AML-193 (cell line): ENCODE measurements at regions not wholly inside any gene's neighbourhood (a gene's known extent, or its start where the extent isn't known, plus 50 kb on each side); places are given as distances from the start of the nearest gene placed in this dataset.
"Not testable (repeated sequence)": the region's sequence is repeated elsewhere in the genome, so short reads cannot be mapped to it uniquely, and the experiment has no call there.

Source experiments
- DNase-seq, 2 experiments: peaks; one replicate each; lab custom pipeline; 2025; lab: John Stamatoyannopoulos, UW

- no peak for DNase-seq
These were observed 857.1 kb upstream of the GBE1 start for GRCh38 chr3:82618594-82618993.

- no peak for DNase-seq
These were observed 848.8 kb upstream of the GBE1 start for GRCh38 chr3:82610236-82610635.

- no peak for DNase-seq
These were observed 845.9 kb upstream of the GBE1 start for GRCh38 chr3:82607391-82607790.

- DNase-seq: no peak
These were observed 835.4 kb upstream of the GBE1 start for GRCh38 chr3:82596805-82597204.

- no peak for DNase-seq
These were observed 834.1 kb upstream of the GBE1 start for GRCh38 chr3:82595530-82595929.

- DNase-seq: no peak
These were observed 825.7 kb upstream of the GBE1 start for GRCh38 chr3:82587174-82587573.

- no peak for DNase-seq
These were observed 825.0 kb upstream of the GBE1 start for GRCh38 chr3:82586414-82586813.

GRCh38 chr3:82586002-82586401 is 824.6 kb upstream of the GBE1 start:
- not testable (repeated sequence) for DNase-seq

GRCh38 chr3:82585591-82585990 is 824.1 kb upstream of the GBE1 start:
- not testable (repeated sequence) for DNase-seq

- not testable (repeated sequence) for DNase-seq
These were observed 823.4 kb upstream of the GBE1 start for GRCh38 chr3:82584861-82585260.

GRCh38 chr3:82584415-82584814 is 823.0 kb upstream of the GBE1 start:
- DNase-seq: not testable (repeated sequence)

GRCh38 chr3:82581350-82581749 is 819.9 kb upstream of the GBE1 start:
- DNase-seq: no peak

- DNase-seq: no peak
These were observed 811.3 kb upstream of the GBE1 start for GRCh38 chr3:82572721-82573120.

GRCh38 chr3:82568776-82569338 is 807.4 kb upstream of the GBE1 start:
- no peak for DNase-seq

- DNase-seq: no peak
These were observed 805.7 kb upstream of the GBE1 start for GRCh38 chr3:82567029-82567600.

GRCh38 chr3:82562896-82563295 is 801.5 kb upstream of the GBE1 start:
- DNase-seq: no peak

- no peak for DNase-seq
These were observed 800.3 kb upstream of the GBE1 start for GRCh38 chr3:82561784-82562183.

GRCh38 chr3:82558081-82558480 is 796.6 kb upstream of the GBE1 start:
- no peak for DNase-seq

- DNase-seq: no peak
These were observed 794.7 kb upstream of the GBE1 start for GRCh38 chr3:82556113-82556512.

- DNase-seq: not testable (repeated sequence)
These were observed 781.1 kb upstream of the GBE1 start for GRCh38 chr3:82542556-82542955.

GRCh38 chr3:82521657-82522056 is 760.2 kb upstream of the GBE1 start:
- DNase-seq: no peak

GRCh38 chr3:82520846-82521245 is 759.4 kb upstream of the GBE1 start:
- DNase-seq: no peak

- no peak for DNase-seq
These were observed 748.6 kb upstream of the GBE1 start for GRCh38 chr3:82509951-82510603.
